NCI-H2227 treated with DMSO at 0.1 percent for 48 hours (cell line): ENCODE measurements at regions not wholly inside any gene's neighbourhood (a gene's known extent, or its start where the extent isn't known, plus 50 kb on each side); places are given as distances from the start of the nearest gene placed in this dataset.
"Not testable (repeated sequence)": the region's sequence is repeated elsewhere in the genome, so short reads cannot be mapped to it uniquely, and the experiment has no call there.

Experiments used
- DNase-seq: peaks from one replicate; lab custom pipeline; 2025; lab: John Stamatoyannopoulos, UW

GRCh38 chr9:93879662-93880407 lies 75.3 kb downstream of the BARX1 start:
- DNase-seq, result not testable (repeated sequence)

DNA sequence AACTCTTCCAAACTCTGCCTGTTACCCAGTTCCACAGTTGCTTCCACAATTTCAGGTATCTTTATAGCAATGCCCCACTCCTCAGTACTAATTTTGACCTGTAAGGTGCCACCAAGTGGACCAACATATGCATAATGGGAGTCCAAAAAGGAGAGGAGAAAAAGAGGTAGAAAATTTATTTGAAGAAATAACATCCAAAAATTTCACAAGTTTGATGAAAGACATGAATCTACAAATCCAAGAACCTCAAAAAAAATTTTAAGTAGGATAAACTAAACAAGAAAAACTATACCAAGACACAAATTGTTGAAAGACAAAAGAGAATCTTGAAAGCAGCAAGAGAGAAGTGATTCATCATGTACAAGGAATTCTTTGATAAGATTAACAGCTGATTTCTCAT lies 79.8 kb downstream of the BARX1 start:
- DNase-seq, result no peak

- no peak for DNase-seq
These were observed 80.9 kb downstream of the BARX1 start for GRCh38 chr9:93874242-93874641.

- DNase-seq, result no peak
These were observed 83.9 kb downstream of the BARX1 start for GRCh38 chr9:93871286-93871685.

DNA sequence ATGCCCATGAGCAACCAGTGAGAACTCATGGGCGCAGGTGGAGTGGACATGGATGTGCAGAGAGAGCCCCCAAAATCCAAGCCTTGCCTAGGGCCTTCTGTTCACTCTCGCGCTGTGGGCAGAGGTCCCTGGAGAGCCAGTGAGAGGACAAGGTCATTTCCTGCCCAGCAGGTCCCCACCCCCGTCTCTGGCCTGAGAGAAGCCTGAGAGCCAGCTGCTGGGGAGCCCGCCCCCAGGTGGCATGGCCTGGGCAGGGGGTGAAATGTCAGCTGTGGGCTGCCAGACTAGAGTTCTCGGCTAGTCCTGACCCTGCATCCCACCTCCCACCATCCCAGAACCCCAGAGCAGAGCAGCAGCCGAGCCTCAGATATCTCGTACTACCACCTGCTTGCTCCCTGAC lies 85.3 kb downstream of the BARX1 start:
- no peak for DNase-seq

DNA sequence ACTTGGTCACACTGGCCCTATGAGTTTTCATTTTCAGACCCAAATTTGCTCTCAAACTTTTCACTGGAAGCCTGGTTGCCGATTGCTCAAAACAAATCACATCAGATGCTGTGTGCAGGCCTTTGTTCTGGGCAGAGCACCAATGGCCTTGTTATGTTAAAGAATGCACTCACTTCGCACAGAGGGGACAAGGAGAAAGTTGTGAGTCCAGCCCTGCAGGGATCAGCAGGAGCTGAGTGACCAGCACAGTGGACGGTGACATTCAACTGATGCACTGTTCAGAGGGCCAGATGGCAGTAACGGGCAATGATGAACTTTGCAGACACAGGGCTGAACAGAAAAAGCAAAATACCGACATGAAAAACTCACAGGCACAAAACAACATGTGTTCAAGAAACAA lies 86.1 kb downstream of the BARX1 start:
- DNase-seq, result no peak

GRCh38 chr9:93865716-93866115 lies 89.4 kb downstream of the BARX1 start:
- no peak for DNase-seq

- DNase-seq, result no peak
These were observed 89.9 kb downstream of the BARX1 start for GRCh38 chr9:93865245-93865644.

GRCh38 chr9:93864840-93865239 lies 90.3 kb downstream of the BARX1 start:
- DNase-seq, result no peak

DNA sequence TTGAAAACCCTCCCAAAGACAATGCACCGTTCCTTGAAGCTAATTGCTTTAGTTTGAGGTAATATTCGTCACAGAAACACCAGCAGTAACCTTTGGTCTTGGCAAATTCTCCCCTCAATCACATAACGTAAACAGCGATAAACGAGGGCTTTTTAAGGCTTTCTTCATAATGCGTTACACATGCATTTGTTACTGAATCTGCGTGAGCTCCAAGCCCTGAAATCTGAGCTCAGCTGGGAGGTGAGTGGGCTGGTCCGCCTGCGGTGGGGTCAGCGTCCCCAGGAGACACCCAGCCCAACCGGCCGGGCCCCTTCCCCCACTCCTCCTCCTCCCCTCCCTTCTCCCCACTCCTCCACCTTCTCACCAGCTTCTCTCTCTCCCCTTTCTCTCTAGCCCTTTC lies 91.1 kb downstream of the BARX1 start:
- no peak for DNase-seq

DNA sequence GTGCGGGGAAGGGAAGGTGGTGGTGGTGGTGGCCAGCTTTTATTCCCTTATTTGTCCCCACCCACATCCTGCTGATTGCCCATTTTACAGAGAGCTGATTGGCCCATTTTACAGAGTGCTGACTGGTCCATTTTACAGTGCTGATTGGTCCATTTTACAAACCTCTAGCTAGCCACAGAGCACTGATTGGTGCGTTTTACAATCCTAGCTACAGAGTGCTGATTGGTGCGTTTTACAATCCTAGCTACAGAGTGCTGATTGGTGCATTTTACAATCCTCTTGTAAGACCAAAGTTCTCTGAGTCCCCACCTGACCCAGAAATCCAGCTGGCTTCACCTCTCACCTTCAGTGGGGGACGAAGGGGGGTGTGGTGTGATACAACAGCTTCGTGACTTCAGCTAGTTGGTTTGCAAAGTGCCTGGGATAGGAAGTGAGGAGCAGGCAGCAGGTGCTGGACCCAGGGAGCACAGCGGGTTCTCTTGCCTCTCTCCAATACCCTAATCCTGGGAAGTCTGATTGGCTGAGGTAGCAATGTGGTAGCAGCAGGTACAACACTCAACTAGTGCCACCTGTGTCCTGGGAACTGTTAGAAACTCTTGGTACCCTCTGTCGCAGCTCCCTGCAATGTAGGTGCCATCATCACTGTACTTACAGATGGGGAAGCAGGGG lies 92.1 kb downstream of the BARX1 start:
- no peak for DNase-seq

- no peak for DNase-seq
These were observed 93.3 kb downstream of the BARX1 start for GRCh38 chr9:93861736-93862358.

- DNase-seq, result no peak
These were observed 94.2 kb downstream of the BARX1 start for GRCh38 chr9:93860694-93861658.

DNA sequence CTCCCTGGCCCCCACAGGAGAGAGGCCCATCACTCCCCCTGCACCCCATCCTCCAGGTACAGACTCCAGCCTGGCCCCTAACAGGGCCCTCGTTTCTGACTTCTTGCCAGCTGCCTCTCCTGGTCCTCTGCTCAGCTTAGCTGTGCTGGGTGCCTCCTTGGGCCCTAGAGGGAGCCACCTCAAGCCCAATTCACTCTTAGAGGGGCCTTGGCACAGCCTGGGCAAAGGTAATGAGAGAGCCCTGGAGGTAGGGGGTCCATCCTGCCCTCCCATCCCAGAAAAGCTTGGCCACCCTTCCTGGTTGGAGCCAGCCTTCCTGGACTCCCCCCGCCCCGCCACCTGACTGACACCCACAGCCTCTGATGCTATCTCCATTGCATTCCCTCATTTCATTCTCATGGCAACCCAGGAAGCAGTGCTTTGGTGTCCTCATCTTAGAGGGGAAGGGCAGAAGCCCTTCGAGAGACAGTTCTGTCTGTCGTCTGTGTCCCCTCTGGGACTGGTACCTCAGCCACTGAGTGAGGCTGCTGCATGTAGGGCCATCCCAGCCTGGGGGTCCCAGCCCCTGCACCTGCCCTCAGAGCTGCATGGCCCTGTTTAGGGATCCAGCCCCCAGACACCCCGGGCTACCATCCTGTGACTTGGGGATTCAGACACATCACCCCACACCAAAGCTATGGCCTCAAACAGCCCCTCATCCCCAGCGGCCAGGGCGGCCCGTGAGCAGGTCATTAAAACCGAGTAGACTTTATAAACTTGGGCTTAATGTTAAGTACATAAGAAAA lies 95.5 kb downstream of the BARX1 start:
- no peak for DNase-seq

- no peak for DNase-seq
These were observed 97.6 kb downstream of the BARX1 start for GRCh38 chr9:93857528-93857927.

GRCh38 chr9:93852728-93853127 lies 102.4 kb downstream of the BARX1 start:
- DNase-seq, result no peak

- no peak for DNase-seq
These were observed 108.8 kb downstream of the BARX1 start for GRCh38 chr9:93846349-93846748.

- DNase-seq, result no peak
These were observed 111.8 kb downstream of the BARX1 start for GRCh38 chr9:93843396-93843795.

DNA sequence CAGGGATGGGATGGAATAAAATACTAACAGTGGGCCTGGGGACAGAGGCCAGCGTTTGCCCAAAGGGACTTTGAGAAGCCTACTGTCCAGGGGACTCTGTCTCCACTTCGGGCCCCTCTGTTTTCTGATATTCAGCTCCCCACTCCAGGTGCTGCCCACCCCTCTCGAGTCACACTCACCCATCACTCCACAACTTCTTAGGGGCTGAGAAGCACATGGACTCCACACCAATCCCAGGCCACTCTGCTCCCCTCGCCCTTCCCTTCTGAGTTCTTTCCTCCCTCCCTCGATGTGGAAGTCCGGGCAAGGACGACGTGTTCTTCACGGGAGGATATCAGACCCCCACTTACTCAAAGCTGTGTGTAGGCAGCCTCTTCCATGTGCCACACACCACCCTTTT lies 124.5 kb downstream of the BARX1 start:
- no peak for DNase-seq

DNA sequence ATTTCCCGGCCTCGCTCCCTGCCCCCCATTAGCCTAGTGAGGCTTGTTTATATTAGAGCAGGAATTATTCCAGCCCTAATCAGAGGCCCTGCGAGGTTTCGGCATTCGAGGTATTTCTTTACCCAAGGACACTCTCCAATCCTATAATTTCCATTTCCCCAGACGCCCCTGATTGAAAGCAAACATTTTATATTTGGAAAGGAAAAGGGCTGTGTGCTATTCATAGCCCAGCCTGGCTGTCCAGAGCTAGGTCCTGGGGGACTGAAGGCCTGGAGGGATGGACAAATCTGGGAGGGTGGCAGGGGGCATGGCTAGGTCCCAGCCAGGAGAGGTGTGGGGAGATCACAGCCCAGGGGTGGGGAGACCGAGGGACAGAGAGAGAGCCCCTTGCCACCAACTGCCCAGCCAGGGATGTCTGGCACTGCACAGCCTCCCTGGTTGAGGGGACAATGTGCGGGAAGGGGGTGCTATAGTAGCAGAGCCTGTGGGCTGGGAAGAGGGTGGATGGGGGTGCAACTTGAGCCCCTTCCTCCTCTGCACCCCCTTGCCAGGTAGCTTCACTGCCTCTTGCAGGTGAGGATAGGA lies 125.1 kb downstream of the BARX1 start:
- DNase-seq, result no peak
